ENCODE measurements at regions not wholly inside any gene's neighbourhood (a gene's known extent, or its start where the extent isn't known, plus 50 kb on each side); places are given as distances from the start of the nearest gene placed in this dataset.

- no peak for TF ChIP-seq CTCF (IDR thresholded peaks at IDR 0.05)
- no peak for TF ChIP-seq SMAD4 (CRISPR knock-in tag; IDR thresholded peaks at IDR 0.05)
- TF ChIP-seq NFYB (CRISPR knock-in tag; conservative IDR thresholded peaks at IDR 0.05; ENCODE audit: low read depth): no peak
- TF ChIP-seq, protein P1, sequence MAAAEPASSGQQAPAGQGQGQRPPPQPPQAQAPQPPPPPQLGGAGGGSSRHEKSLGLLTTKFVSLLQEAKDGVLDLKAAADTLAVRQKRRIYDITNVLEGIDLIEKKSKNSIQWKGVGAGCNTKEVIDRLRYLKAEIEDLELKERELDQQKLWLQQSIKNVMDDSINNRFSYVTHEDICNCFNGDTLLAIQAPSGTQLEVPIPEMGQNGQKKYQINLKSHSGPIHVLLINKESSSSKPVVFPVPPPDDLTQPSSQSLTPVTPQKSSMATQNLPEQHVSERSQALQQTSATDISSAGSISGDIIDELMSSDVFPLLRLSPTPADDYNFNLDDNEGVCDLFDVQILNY (CRISPR knock-in tag; IDR thresholded peaks at IDR 0.05): no peak
- TF ChIP-seq ZMAT4 (CRISPR knock-in tag; IDR thresholded peaks at IDR 0.05): no peak
- no peak for TF ChIP-seq SOX15 (CRISPR knock-in tag; IDR thresholded peaks at IDR 0.05)
- no peak for TF ChIP-seq ZNF396 (CRISPR knock-in tag; IDR thresholded peaks at IDR 0.05; ENCODE audit: borderline replicate concordance)
- no peak for TF ChIP-seq CDX4 (CRISPR knock-in tag; IDR thresholded peaks at IDR 0.05; ENCODE audit: borderline replicate concordance)
- TF ChIP-seq IRF2 (CRISPR knock-in tag; IDR thresholded peaks at IDR 0.05; ENCODE audit: borderline replicate concordance, low read depth): no peak
- TF ChIP-seq KAT7 (CRISPR knock-in tag; IDR thresholded peaks at IDR 0.05; ENCODE audit: borderline replicate concordance): no peak
- no peak for TF ChIP-seq ZNF263 (CRISPR knock-in tag; IDR thresholded peaks at IDR 0.05; ENCODE audit: low read depth)
- no peak for TF ChIP-seq ZNF532 (CRISPR knock-in tag; IDR thresholded peaks at IDR 0.05; ENCODE audit: borderline replicate concordance)
- no peak for TF ChIP-seq SP1 (CRISPR knock-in tag; conservative IDR thresholded peaks at IDR 0.05)
Measured at GRCh38 chr2:22478329-22478728, 906.6 kb upstream of the KLHL29 start (continued).

GRCh38 chr2:22481486-22482259 lies 903.3 kb upstream of the KLHL29 start:
- Mint-ChIP-seq H3K27me3 (ENCODE audit: low read depth) (no peaks in the 10 kb centered on the region; the same call in 1 of the 2 replicates), H3K27ac (no peak overlapping the region), H3K4me1 (peaks cover 7% of the 10 kb centered on the region), H3K36me3 (peaks cover 3% of the 10 kb centered on the region), H3K9me3 (peaks cover 19% of the 10 kb centered on the region), H3K4me3 (no peak overlapping the region)
- CTCF ChIA-PET: no interaction called here
- POLR2A ChIA-PET: no interaction called here
- no peak for ATAC-seq
- no peak for DNase-seq (ENCODE audit: low spot score)
- TF ChIP-seq ZNF425 (CRISPR knock-in tag; conservative IDR thresholded peaks at IDR 0.05) (no peak), GTF2I (CRISPR knock-in tag; conservative IDR thresholded peaks at IDR 0.05) (no peak), RELA (CRISPR knock-in tag; IDR thresholded peaks at IDR 0.05; ENCODE audit: borderline replicate concordance) (no peak), ETV6 (CRISPR knock-in tag; IDR thresholded peaks at IDR 0.05) (no peak), NFYB (CRISPR knock-in tag; conservative IDR thresholded peaks at IDR 0.05; ENCODE audit: low read depth) (no peak), SMAD4 (CRISPR knock-in tag; IDR thresholded peaks at IDR 0.05) (no peak), ZNF671 (CRISPR knock-in tag; IDR thresholded peaks at IDR 0.05) (no peak), ZNF219 (CRISPR knock-in tag; IDR thresholded peaks at IDR 0.05; ENCODE audit: borderline replicate concordance) (no peak)
- TF ChIP-seq, protein P2, sequence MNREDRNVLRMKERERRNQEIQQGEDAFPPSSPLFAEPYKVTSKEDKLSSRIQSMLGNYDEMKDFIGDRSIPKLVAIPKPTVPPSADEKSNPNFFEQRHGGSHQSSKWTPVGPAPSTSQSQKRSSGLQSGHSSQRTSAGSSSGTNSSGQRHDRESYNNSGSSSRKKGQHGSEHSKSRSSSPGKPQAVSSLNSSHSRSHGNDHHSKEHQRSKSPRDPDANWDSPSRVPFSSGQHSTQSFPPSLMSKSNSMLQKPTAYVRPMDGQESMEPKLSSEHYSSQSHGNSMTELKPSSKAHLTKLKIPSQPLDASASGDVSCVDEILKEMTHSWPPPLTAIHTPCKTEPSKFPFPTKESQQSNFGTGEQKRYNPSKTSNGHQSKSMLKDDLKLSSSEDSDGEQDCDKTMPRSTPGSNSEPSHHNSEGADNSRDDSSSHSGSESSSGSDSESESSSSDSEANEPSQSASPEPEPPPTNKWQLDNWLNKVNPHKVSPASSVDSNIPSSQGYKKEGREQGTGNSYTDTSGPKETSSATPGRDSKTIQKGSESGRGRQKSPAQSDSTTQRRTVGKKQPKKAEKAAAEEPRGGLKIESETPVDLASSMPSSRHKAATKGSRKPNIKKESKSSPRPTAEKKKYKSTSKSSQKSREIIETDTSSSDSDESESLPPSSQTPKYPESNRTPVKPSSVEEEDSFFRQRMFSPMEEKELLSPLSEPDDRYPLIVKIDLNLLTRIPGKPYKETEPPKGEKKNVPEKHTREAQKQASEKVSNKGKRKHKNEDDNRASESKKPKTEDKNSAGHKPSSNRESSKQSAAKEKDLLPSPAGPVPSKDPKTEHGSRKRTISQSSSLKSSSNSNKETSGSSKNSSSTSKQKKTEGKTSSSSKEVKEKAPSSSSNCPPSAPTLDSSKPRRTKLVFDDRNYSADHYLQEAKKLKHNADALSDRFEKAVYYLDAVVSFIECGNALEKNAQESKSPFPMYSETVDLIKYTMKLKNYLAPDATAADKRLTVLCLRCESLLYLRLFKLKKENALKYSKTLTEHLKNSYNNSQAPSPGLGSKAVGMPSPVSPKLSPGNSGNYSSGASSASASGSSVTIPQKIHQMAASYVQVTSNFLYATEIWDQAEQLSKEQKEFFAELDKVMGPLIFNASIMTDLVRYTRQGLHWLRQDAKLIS (CRISPR knock-in tag; IDR thresholded peaks at IDR 0.05; ENCODE audit: borderline replicate concordance): no peak
- TF ChIP-seq, protein P3, sequence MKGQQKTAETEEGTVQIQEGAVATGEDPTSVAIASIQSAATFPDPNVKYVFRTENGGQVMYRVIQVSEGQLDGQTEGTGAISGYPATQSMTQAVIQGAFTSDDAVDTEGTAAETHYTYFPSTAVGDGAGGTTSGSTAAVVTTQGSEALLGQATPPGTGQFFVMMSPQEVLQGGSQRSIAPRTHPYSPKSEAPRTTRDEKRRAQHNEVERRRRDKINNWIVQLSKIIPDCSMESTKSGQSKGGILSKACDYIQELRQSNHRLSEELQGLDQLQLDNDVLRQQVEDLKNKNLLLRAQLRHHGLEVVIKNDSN (CRISPR knock-in tag; IDR thresholded peaks at IDR 0.05): no peak

Measured in WTC11 (cell line).